ENCODE measurements at regions not wholly inside any gene's neighbourhood (a gene's known extent, or its start where the extent isn't known, plus 50 kb on each side); places are given as distances from the start of the nearest gene placed in this dataset.

DNA sequence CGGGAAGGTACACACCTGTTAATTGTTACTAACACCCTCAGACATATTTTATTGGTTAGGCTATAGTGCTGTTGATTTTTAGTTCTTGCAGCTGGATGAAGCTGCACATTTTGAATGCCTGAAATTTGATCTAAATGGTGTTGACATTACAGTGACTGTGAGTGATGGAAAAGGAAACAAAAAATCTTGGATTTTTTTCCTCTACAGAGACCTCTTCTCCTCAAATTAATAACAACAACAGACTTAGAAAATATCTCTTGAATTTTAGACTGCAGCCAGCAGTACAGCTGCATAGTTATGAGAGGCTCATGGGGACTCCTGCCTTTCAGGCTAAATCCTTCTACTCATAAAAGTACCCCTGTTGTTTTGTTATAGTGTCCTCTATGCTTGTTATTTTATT lies 500.5 kb upstream of the SPRY2 start:
- Histone ChIP-seq H3K9ac (ENCODE audit: low read length) (no peak overlapping the region), H3K79me2 (ENCODE audit: low read length) (no peaks in the 10 kb centered on the region), H2AFZ (ENCODE audit: low read length) (no peak overlapping the region), H3K36me3 (ENCODE audit: low read depth, low read length) (no peaks in the 10 kb centered on the region), H3K27me3 (ENCODE audit: low read length) (no peaks in the 10 kb centered on the region), H3K9me3 (ENCODE audit: low read length) (no peaks in the 10 kb centered on the region), H3K27ac (ENCODE audit: low read length) (no peak overlapping the region), H3K4me3 (ENCODE audit: low read length) (no peak overlapping the region), H3K4me2 (ENCODE audit: low read length) (no peak overlapping the region), H4K20me1 (ENCODE audit: low read length) (no peaks in the 10 kb centered on the region), H3K4me1 (ENCODE audit: insufficient read depth, low read length) (no peaks in the 10 kb centered on the region), H3F3A (ENCODE audit: low read length, unreplicated experiment) (no peaks in the 10 kb centered on the region), H3K9me2 (replicated peaks; ENCODE audit: low read length) (no peaks in the 10 kb centered on the region)
- no TSS peak for BruUV-seq (replicated peaks)
- ChIA-PET CTCF (no interaction called here), POLR2A (ENCODE audit: unreplicated experiment) (no interaction called here)
- intact Hi-C loops (cut with micrococcal nuclease), result no loop called here
- TF ChIP-seq EZH2 (IDR thresholded peaks at IDR 0.05; ENCODE audit: low read length, unreplicated experiment), result no peak
- TF ChIP-seq, protein P1, sequence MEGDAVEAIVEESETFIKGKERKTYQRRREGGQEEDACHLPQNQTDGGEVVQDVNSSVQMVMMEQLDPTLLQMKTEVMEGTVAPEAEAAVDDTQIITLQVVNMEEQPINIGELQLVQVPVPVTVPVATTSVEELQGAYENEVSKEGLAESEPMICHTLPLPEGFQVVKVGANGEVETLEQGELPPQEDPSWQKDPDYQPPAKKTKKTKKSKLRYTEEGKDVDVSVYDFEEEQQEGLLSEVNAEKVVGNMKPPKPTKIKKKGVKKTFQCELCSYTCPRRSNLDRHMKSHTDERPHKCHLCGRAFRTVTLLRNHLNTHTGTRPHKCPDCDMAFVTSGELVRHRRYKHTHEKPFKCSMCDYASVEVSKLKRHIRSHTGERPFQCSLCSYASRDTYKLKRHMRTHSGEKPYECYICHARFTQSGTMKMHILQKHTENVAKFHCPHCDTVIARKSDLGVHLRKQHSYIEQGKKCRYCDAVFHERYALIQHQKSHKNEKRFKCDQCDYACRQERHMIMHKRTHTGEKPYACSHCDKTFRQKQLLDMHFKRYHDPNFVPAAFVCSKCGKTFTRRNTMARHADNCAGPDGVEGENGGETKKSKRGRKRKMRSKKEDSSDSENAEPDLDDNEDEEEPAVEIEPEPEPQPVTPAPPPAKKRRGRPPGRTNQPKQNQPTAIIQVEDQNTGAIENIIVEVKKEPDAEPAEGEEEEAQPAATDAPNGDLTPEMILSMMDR (conservative IDR thresholded peaks at IDR 0.05; ENCODE audit: low read depth, low read length), result no peak
- DNase-seq, result no peak
- no peak for ATAC-seq

DNA sequence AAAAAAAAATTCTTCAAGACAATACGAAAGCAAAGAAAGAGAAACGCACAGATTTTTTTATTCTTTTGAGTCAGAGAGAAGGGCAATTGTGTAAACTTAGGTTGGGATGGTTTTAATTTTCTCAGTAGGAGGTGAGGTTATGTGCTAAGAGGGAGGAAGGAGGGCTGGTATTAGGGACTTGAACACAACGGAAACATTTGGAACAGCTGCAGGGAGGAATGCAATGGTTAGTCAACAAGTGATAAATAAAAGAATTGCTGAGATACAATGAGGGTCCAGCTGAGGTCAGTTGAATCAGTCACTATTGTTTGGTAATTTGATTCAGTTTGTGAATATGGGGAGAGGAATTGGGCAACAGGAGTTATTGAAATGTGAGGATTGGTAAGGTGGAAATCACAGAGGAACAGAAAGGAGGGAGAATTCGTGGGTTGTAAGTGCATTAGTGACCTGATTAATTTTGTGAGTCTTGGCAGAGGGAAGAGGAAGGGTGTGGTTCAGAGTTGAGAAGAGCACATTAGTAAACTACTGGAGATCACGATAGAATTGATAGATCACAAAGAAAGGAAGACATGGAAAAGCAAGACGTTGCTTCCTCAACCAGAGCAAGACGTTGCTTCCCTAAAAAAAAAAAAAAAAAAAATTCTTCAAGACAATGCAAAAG lies 499.5 kb upstream of the SPRY2 start:
- TF ChIP-seq EZH2 (IDR thresholded peaks at IDR 0.05; ENCODE audit: low read length, unreplicated experiment) (no peak), EZH2phosphoT487 (IDR thresholded peaks at IDR 0.05; ENCODE audit: borderline replicate concordance, low read length) (no peak)
- TF ChIP-seq, protein P1 (conservative IDR thresholded peaks at IDR 0.05; ENCODE audit: low read depth, low read length), result no peak
- peak; percentile 1 for DNase-seq
- no peaks in the 10 kb centered on the region for H4K20me1 ChIP-seq (ENCODE audit: low read length)
- no peaks in the 10 kb centered on the region for H3F3A ChIP-seq (ENCODE audit: low read length, unreplicated experiment)
- H3K4me2 ChIP-seq (ENCODE audit: low read length), result no peak overlapping the region
- intact Hi-C loops (cut with micrococcal nuclease), result no loop called here
- H3K27me3 ChIP-seq (ENCODE audit: low read length), result no peaks in the 10 kb centered on the region
- no peak overlapping the region for H2AFZ ChIP-seq (ENCODE audit: low read length)
- H3K9ac ChIP-seq (ENCODE audit: low read length), result no peak overlapping the region
- no peak for ATAC-seq
- ChIA-PET CTCF (no interaction called here), POLR2A (ENCODE audit: unreplicated experiment) (no interaction called here)
- no peak overlapping the region for H3K4me3 ChIP-seq (ENCODE audit: low read length)
- H3K36me3 ChIP-seq (ENCODE audit: low read depth, low read length), result no peaks in the 10 kb centered on the region
- H3K9me2 ChIP-seq (replicated peaks; ENCODE audit: low read length), result no peaks in the 10 kb centered on the region
- BruUV-seq (replicated peaks), result no TSS peak
- H3K27ac ChIP-seq (ENCODE audit: low read length), result no peak overlapping the region
- no peaks in the 10 kb centered on the region for H3K79me2 ChIP-seq (ENCODE audit: low read length)
- H3K9me3 ChIP-seq (ENCODE audit: low read length), result no peaks in the 10 kb centered on the region
- H3K4me1 ChIP-seq (ENCODE audit: insufficient read depth, low read length), result no peaks in the 10 kb centered on the region

DNA sequence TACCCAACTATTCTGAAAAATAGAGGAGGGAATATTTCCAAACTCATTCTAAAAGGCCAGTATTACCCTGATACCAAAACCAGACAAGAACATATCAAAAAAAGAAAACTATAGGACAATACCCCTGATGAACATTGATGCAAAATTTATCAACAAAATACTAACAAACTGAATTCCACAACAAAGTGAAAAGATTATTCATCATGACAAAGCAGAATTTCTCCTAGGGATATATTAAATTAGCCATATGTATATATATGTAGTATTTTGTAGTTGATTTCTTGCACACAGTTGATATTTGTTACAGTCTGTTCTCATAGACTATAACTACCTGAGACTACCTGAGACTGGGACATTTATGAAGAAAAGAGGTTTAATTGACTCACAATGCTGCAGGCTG lies 495.0 kb upstream of the SPRY2 start:
- H3K27me3 ChIP-seq (ENCODE audit: low read length), result no peaks in the 10 kb centered on the region
- CTCF ChIA-PET, result no interaction called here
- H3K27ac ChIP-seq (ENCODE audit: low read length), result no peak overlapping the region
- no peaks in the 10 kb centered on the region for H3K36me3 ChIP-seq (ENCODE audit: low read depth, low read length)
- ATAC-seq, result no peak
- H4K20me1 ChIP-seq (ENCODE audit: low read length), result no peaks in the 10 kb centered on the region
- POLR2A ChIA-PET (ENCODE audit: unreplicated experiment), result no interaction called here
- no peaks in the 10 kb centered on the region for H3F3A ChIP-seq (ENCODE audit: low read length, unreplicated experiment)
- no peaks in the 10 kb centered on the region for H3K79me2 ChIP-seq (ENCODE audit: low read length)
- BruUV-seq (replicated peaks), result no TSS peak
- DNase-seq, result no peak
- no peak overlapping the region for H2AFZ ChIP-seq (ENCODE audit: low read length)
- H3K9me2 ChIP-seq (replicated peaks; ENCODE audit: low read length), result no peaks in the 10 kb centered on the region
- H3K4me3 ChIP-seq (ENCODE audit: low read length), result no peak overlapping the region
- no peaks in the 10 kb centered on the region for H3K4me1 ChIP-seq (ENCODE audit: insufficient read depth, low read length)
- no peak overlapping the region for H3K9ac ChIP-seq (ENCODE audit: low read length)
- intact Hi-C loops (cut with micrococcal nuclease), result no loop called here
- H3K9me3 ChIP-seq (ENCODE audit: low read length), result no peaks in the 10 kb centered on the region
- H3K4me2 ChIP-seq (ENCODE audit: low read length), result no peak overlapping the region
- TF ChIP-seq, protein P1 (conservative IDR thresholded peaks at IDR 0.05; ENCODE audit: low read depth, low read length), result no peak
- TF ChIP-seq EZH2 (IDR thresholded peaks at IDR 0.05; ENCODE audit: low read length, unreplicated experiment), result no peak
- no peak for TF ChIP-seq EZH2phosphoT487 (IDR thresholded peaks at IDR 0.05; ENCODE audit: borderline replicate concordance, low read length)
